ENCODE measurements at regions not wholly inside any gene's neighbourhood (a gene's known extent, or its start where the extent isn't known, plus 50 kb on each side); places are given as distances from the start of the nearest gene placed in this dataset.

GRCh38 chr16:74101379-74102137 is 195.1 kb upstream of the PSMD7 start:
- TF ChIP-seq CTCF (conservative IDR thresholded peaks at IDR 0.05 in 1 of 2, IDR thresholded peaks at IDR 0.05 in 1 of 2; ENCODE audit: extremely low read depth in 1 of 2, insufficient read depth in 1 of 2, low read depth in 1 of 2, low read length in 2 of 2) (no peak), EZH2 (IDR thresholded peaks at IDR 0.05; ENCODE audit: borderline replicate concordance, low read length) (no peak)

All from mammary epithelial cell (primary cell).